IMR-90 (cell line): ENCODE measurements at regions not wholly inside any gene's neighbourhood (a gene's known extent, or its start where the extent isn't known, plus 50 kb on each side); places are given as distances from the start of the nearest gene placed in this dataset.

Experiments
- ATAC-seq: fragments of 200-7000 bp; cut with Tn5 transposase; 2 replicates; pipeline ENCODE4 v1.9.1; 2020; ENCODE audit warnings: low read depth, mild to moderate bottlenecking, moderate library complexity
- BruUV-seq: library from RNA; stranded (reverse); fragments of 400-500 nt; replicated peaks from 2 replicates; lab custom pipeline; 2021; lab: Mats Ljungman, UMichigan
- CTCF ChIA-PET: fragments of 300-600 bp; formaldehyde crosslinking; extraction: SDS; loops from one replicate; lab custom pipeline; 2021; ENCODE audit warnings: antibody characterized with exemption; lab: Yijun Ruan, JAX
- POLR2A ChIA-PET: fragments of 300-600 bp; sonication (Branson Sonifier 250); formaldehyde crosslinking; loops from one replicate; lab custom pipeline; 2022; ENCODE audit warnings: antibody characterized with exemption; ENCODE audit not compliant: unreplicated experiment; lab: Charles Lee
- DNase-seq: peaks from one replicate; pipeline ENCODE4 v3.0.0; 2013
- H2AFZ ChIP-seq: replicated peaks from 2 replicates; pipeline ENCODE3; 2013; ENCODE audit warnings: low read length, mild to moderate bottlenecking; ENCODE audit not compliant: poor library complexity
- H2AK5ac ChIP-seq: 2 replicates; pipeline ENCODE4 v1.6.1; 2013; ENCODE audit warnings: low read depth, low read length, inconsistent platforms
- H2AK9ac ChIP-seq: replicated peaks from 2 replicates; pipeline ENCODE3; 2013; ENCODE audit warnings: mild to moderate bottlenecking, low read depth, low read length, moderate library complexity; ENCODE audit not compliant: poor library complexity
- H2BK120ac ChIP-seq: 2 replicates; pipeline ENCODE4 v1.6.1; 2013; ENCODE audit warnings: low read depth, low read length, inconsistent platforms
- H2BK15ac ChIP-seq: 3 replicates; pipeline ENCODE4 v1.6.1; 2013; ENCODE audit warnings: low read depth, low read length, inconsistent platforms
- H2BK20ac ChIP-seq: 2 replicates; pipeline ENCODE4 v1.6.1; 2013; ENCODE audit warnings: low read depth, mild to moderate bottlenecking, inconsistent platforms, low read length, moderate library complexity
- H2BK5ac ChIP-seq: 2 replicates; pipeline ENCODE4 v1.6.1; 2013; ENCODE audit warnings: mild to moderate bottlenecking, low read depth, low read length, inconsistent platforms; ENCODE audit not compliant: poor library complexity, severe bottlenecking
- H3K14ac ChIP-seq: replicated peaks from 2 replicates; pipeline ENCODE4 v1.6.1; 2013; ENCODE audit warnings: low read depth, low read length, inconsistent platforms
- H3K18ac ChIP-seq: 2 replicates; pipeline ENCODE4 v1.6.1; 2013; ENCODE audit warnings: low read depth, low read length, control low read depth
- H3K23ac ChIP-seq: 2 replicates; pipeline ENCODE4 v1.6.1; 2013; ENCODE audit warnings: low read depth, low read length, inconsistent platforms
- H3K27ac ChIP-seq: 2 replicates; pipeline ENCODE4 v1.5.1; 2013; ENCODE audit warnings: mild to moderate bottlenecking, control low read depth, low read length; ENCODE audit not compliant: insufficient read depth
- H3K27me3 ChIP-seq: 2 replicates; pipeline ENCODE4 v1.6.1; 2013; ENCODE audit warnings: low read length; ENCODE audit not compliant: control insufficient read depth, insufficient read depth
- H3K36me3 ChIP-seq: 2 replicates; pipeline ENCODE4 v1.6.1; 2013; ENCODE audit warnings: low read length, mixed read lengths; ENCODE audit not compliant: control insufficient read depth, insufficient read depth
- H3K4ac ChIP-seq: 2 replicates; pipeline ENCODE4 v1.6.1; 2013; ENCODE audit warnings: low read depth, low read length, inconsistent platforms
- H3K4me1 ChIP-seq: 2 replicates; pipeline ENCODE4 v1.6.1; 2013; ENCODE audit warnings: low read length, mixed read lengths; ENCODE audit not compliant: control insufficient read depth, insufficient read depth
- H3K4me2 ChIP-seq: 2 replicates; pipeline ENCODE4 v1.6.1; 2013; ENCODE audit warnings: low read depth, mild to moderate bottlenecking, control low read depth, low read length, moderate library complexity
- H3K4me3 ChIP-seq: 2 replicates; pipeline ENCODE4 v1.5.1; 2013; ENCODE audit warnings: low read depth, mild to moderate bottlenecking, control low read depth, low read length, moderate library complexity; ENCODE audit not compliant: insufficient read depth
- H3K56ac ChIP-seq: 2 replicates; pipeline ENCODE4 v1.6.1; 2013; ENCODE audit warnings: low read length, inconsistent platforms; ENCODE audit not compliant: insufficient read depth; ENCODE audit errors: extremely low read depth
- H3K79me1 ChIP-seq, 2 experiments: 2 replicates each; pipeline ENCODE4 v1.6.1; 2013; ENCODE audit warnings: low read length in 2 of 2, inconsistent platforms in 1 of 2, low read depth in 1 of 2
- H3K9ac ChIP-seq: 2 replicates; pipeline ENCODE4 v1.6.1; 2013; ENCODE audit warnings: low read depth, low read length, control low read depth
- H3K9me1 ChIP-seq: 2 replicates; pipeline ENCODE4 v1.6.1; 2013; ENCODE audit warnings: low read length, inconsistent platforms; ENCODE audit not compliant: insufficient read depth
- H3K9me3 ChIP-seq: 2 replicates; pipeline ENCODE4 v1.6.1; 2013; ENCODE audit warnings: low read length; ENCODE audit not compliant: control insufficient read depth, insufficient read depth
- H4K20me1 ChIP-seq: 2 replicates; pipeline ENCODE4 v1.6.1; 2013; ENCODE audit warnings: low read length, inconsistent platforms; ENCODE audit not compliant: insufficient read depth
- H4K5ac ChIP-seq: 2 replicates; pipeline ENCODE4 v1.6.1; 2013; ENCODE audit warnings: mild to moderate bottlenecking, low read depth, low read length, control low read depth
- H4K8ac ChIP-seq, 2 experiments: 2 replicates each; pipeline ENCODE4 v1.6.1; 2013; ENCODE audit warnings: low read depth in 2 of 2, low read length in 2 of 2, control low read depth in 1 of 2, inconsistent platforms in 1 of 2
- H4K91ac ChIP-seq: 2 replicates; pipeline ENCODE4 v1.6.1; 2013; ENCODE audit warnings: low read depth, low read length, inconsistent platforms; ENCODE audit not compliant: insufficient read depth
- ELK1 ChIP-seq: fragments of 150-350 bp; IDR thresholded peaks from 2 replicates; pipeline ENCODE4 v1.6.1; 2016; ENCODE audit warnings: low read depth, mild to moderate bottlenecking, low read length, moderate library complexity, borderline replicate concordance
- RAD21 ChIP-seq: IDR thresholded peaks from 2 replicates; pipeline ENCODE4 v1.6.1; 2012; ENCODE audit warnings: low read length, improper control_type of control experiment
- WGBS, 2 experiments: methylation state at CpG; one replicate each; pipeline versions ENCODE4 v1.1.5 to v1.1.7; 2013; ENCODE audit warnings: missing lambda C conversion rate in 2 of 2; ENCODE audit not compliant: insufficient read length in 1 of 2; ENCODE audit errors: extremely low coverage in 2 of 2; 5-methylcytosine and 5-hydroxymethylcytosine counted together
- dilution Hi-C: fragments of 300-500 bp; cut with HindIII; formaldehyde crosslinking; loops from one replicate; pipeline ENCODE4 v1.14.3; 2018; ENCODE audit warnings: low sequenced_read_pairs; ENCODE audit not compliant: unreplicated experiment
- in situ Hi-C: fragments of 300-500 bp; cut with MboI; formaldehyde crosslinking; loops from 3 replicates; pipeline ENCODE4 v1.14.3; 2019; ENCODE audit warnings: low sequenced_read_pairs, inconsistent platforms, mixed read lengths
- intact Hi-C: fragments of 100-400 bp; cut with micrococcal nuclease; formaldehyde crosslinking; loops from 2 replicates; pipeline ENCODE4 v1.10.0; 2022

GRCh38 chr22:45090497-45090910, 73.2 kb upstream of the NUP50 start:
- ChIA-PET POLR2A (no interaction called here), CTCF (interaction anchor here (0.6 to 0.7 kb wide), 2 partner anchors 9 to 132 kb away, joined by 3 to 4 read pairs; no protein-coding TSS in a partner anchor)
- Histone ChIP-seq H3K23ac (no peak overlapping the region), H2BK20ac (no peak overlapping the region), H2AK5ac (no peak overlapping the region), H3K18ac (no peak overlapping the region), H3K56ac (no peak overlapping the region), H4K20me1 (no peaks in the 10 kb centered on the region), H3K27me3 (peaks cover 42% of the 10 kb centered on the region), H3K4me1 (no peaks in the 10 kb centered on the region), H4K8ac (no peak overlapping the region), H3K27ac (no peak overlapping the region), H2AFZ (no peak overlapping the region), H3K36me3 (no peaks in the 10 kb centered on the region), H3K4me2 (no peak overlapping the region; the same call in 1 of the 2 replicates), H2BK120ac (no peak overlapping the region), H3K9me3 (peaks cover 6% of the 10 kb centered on the region), H2AK9ac (no peak overlapping the region), H3K79me1 (no peaks in the 10 kb centered on the region), H3K4ac (no peak overlapping the region), H3K14ac (no peak overlapping the region), H2BK15ac (no peak overlapping the region), H2BK5ac (no peak overlapping the region), H4K91ac (no peak overlapping the region), H3K9ac (no peak overlapping the region), H3K9me1 (no peaks in the 10 kb centered on the region), H3K4me3 (no peak overlapping the region), H4K5ac (no peak overlapping the region)
- DNase-seq: peak; percentile 65
- in situ Hi-C loops: loop anchor here (10.0 kb wide), 2 partner anchors 106 to 266 kb away; no protein-coding TSS in a partner anchor
- ATAC-seq: peak; percentile 98
- no TSS peak for BruUV-seq
- dilution Hi-C loops: no loop called here
- intact Hi-C loops: no loop called here
- no CpG with 5 or more reads among the region's 10 CpGs for WGBS, 2 experiments
- TF ChIP-seq RAD21 (peak; percentile 12; the same call in 1 of the 2 replicates), ELK1 (no peak)
